HFFc6 (cell line): ENCODE measurements at regions not wholly inside any gene's neighbourhood (a gene's known extent, or its start where the extent isn't known, plus 50 kb on each side); places are given as distances from the start of the nearest gene placed in this dataset.

ENCODE experiments used
- DNase-seq: peaks from one replicate; pipeline ENCODE4 v3.0.0-alpha.2; 2018
- H3K27ac Mint-ChIP-seq: 2 replicates; pipeline ENCODE4 v1.8.0; 2020; ENCODE audit warnings: mild to moderate bottlenecking, mixed read lengths
- H3K27me3 Mint-ChIP-seq: 2 replicates; pipeline ENCODE4 v1.8.0; 2021; ENCODE audit warnings: mild to moderate bottlenecking, moderate library complexity, mixed read lengths; ENCODE audit not compliant: insufficient read depth
- H3K36me3 Mint-ChIP-seq: 2 replicates; pipeline ENCODE4 v1.8.0; 2021; ENCODE audit warnings: low read depth, mixed read lengths
- H3K4me1 Mint-ChIP-seq: 2 replicates; pipeline ENCODE4 v1.8.0; 2020; ENCODE audit warnings: low read depth, mixed read lengths
- H3K4me3 Mint-ChIP-seq: 2 replicates; pipeline ENCODE4 v1.8.0; 2020; ENCODE audit warnings: mild to moderate bottlenecking, moderate library complexity, mixed read lengths
- H3K9me3 Mint-ChIP-seq: 2 replicates; pipeline ENCODE4 v1.8.0; 2020; ENCODE audit warnings: mild to moderate bottlenecking, mixed read lengths
- TF ChIP-seq, protein P1 (sequence below): fragments of 200-600 bp; sonication (generic); IDR thresholded peaks from 2 replicates; pipeline ENCODE4 v1.5.0; 2021; ENCODE audit warnings: antibody characterized with exemption, mild to moderate bottlenecking

DNA sequence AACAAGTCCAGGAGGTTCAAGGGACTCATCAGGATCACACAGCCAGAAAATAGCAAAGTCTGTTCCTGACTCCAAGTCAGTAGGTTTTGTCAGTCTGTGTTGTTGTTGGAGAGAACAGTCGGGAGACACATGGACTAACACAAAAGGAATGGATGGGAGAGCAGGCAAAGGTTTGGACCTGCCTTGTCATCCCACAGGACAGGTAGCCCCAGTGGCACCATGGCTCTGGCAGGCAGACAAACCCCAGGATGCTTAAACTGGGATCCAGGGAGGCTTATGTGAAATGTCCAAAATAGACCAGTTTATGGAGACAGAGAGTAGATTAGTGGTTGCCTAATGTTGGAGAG, 201.6 kb upstream of the NAV2 start:
- Mint-ChIP-seq H3K4me1 (peaks cover 8% of the 10 kb centered on the region; the same call in 1 of the 2 replicates), H3K9me3 (no peaks in the 10 kb centered on the region), H3K36me3 (no peaks in the 10 kb centered on the region), H3K27me3 (peaks cover 56% of the 10 kb centered on the region), H3K27ac (no peak overlapping the region), H3K4me3 (no peak overlapping the region)
- TF ChIP-seq, protein P1, sequence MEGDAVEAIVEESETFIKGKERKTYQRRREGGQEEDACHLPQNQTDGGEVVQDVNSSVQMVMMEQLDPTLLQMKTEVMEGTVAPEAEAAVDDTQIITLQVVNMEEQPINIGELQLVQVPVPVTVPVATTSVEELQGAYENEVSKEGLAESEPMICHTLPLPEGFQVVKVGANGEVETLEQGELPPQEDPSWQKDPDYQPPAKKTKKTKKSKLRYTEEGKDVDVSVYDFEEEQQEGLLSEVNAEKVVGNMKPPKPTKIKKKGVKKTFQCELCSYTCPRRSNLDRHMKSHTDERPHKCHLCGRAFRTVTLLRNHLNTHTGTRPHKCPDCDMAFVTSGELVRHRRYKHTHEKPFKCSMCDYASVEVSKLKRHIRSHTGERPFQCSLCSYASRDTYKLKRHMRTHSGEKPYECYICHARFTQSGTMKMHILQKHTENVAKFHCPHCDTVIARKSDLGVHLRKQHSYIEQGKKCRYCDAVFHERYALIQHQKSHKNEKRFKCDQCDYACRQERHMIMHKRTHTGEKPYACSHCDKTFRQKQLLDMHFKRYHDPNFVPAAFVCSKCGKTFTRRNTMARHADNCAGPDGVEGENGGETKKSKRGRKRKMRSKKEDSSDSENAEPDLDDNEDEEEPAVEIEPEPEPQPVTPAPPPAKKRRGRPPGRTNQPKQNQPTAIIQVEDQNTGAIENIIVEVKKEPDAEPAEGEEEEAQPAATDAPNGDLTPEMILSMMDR = no peak
- DNase-seq = no peak

DNA sequence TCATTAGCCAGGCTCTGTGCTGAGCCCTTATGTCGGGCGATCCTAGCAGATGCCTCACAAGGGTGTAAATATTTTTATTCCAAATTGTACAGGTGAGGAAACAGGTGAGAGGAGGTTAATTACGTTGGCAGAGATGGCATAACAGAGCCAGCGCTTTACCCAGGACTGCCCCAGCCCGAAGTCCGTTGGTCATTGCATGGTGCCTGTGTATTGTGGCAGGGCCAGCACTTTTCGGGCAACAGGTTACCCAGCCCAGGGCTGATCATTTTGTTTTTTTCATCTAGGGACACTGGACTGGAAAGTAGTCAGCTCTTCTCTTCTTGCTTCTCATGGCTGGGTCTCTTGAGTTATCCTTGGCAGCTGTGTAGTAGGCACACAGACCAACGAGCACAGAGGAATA, 202.2 kb upstream of the NAV2 start:
- no peak for DNase-seq
- Mint-ChIP-seq H3K4me1 (peaks cover 8% of the 10 kb centered on the region; the same call in 1 of the 2 replicates), H3K4me3 (no peak overlapping the region), H3K27me3 (peaks cover 53% of the 10 kb centered on the region), H3K9me3 (no peaks in the 10 kb centered on the region), H3K36me3 (no peaks in the 10 kb centered on the region), H3K27ac (no peak overlapping the region)
- TF ChIP-seq, protein P1 = no peak

DNA sequence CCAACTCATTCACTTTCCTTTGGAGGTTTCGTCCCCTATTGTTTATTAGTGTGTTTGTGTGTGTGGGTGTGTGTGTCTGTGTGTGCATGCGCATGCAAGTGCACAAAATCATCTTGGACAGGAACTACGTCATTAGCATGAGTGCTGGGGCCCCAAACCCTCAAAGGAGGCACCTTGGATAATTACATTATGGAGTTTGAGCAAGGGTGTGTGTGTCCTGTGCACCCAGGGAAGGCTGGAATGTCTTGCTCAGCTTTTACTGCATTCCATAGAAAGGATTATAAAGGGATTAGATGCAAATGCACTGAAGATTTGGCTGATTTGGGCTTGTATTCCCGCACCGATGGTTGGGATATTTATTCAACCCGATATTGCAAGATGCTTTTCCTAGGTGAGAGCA, 203.4 kb upstream of the NAV2 start:
- no peak overlapping the region for H3K27ac Mint-ChIP-seq
- TF ChIP-seq, protein P1 = no peak
- no peaks in the 10 kb centered on the region for H3K36me3 Mint-ChIP-seq
- no peaks in the 10 kb centered on the region for H3K9me3 Mint-ChIP-seq
- no peak overlapping the region for H3K4me3 Mint-ChIP-seq
- peaks cover 53% of the 10 kb centered on the region for H3K27me3 Mint-ChIP-seq
- no peak for DNase-seq
- peaks cover 8% of the 10 kb centered on the region; the same call in 1 of the 2 replicates for H3K4me1 Mint-ChIP-seq

DNA sequence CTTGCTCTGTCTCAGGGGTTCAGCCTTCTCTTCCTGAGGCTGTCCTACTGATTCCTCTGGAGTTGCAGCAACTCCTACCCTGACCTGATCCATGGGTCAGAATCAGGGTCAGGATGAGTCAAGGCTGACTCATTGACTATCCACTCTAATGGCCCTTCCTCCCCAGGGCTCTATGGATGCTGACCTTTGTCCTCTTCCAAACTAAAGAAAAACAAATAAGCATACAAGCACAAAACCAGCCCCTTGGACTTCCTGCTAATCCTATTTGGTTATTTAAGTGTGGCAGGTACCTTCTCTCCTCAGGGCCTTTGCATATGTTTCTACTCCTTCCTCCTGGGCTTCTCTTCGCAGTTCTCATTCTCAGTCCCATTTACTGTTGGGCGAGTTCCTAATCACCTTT, 204.5 kb upstream of the NAV2 start:
- Mint-ChIP-seq H3K27ac (no peak overlapping the region), H3K9me3 (no peaks in the 10 kb centered on the region), H3K36me3 (no peaks in the 10 kb centered on the region), H3K27me3 (peaks cover 50% of the 10 kb centered on the region), H3K4me1 (peaks cover 8% of the 10 kb centered on the region; the same call in 1 of the 2 replicates), H3K4me3 (no peak overlapping the region)
- DNase-seq = no peak
- TF ChIP-seq, protein P1 = no peak

DNA sequence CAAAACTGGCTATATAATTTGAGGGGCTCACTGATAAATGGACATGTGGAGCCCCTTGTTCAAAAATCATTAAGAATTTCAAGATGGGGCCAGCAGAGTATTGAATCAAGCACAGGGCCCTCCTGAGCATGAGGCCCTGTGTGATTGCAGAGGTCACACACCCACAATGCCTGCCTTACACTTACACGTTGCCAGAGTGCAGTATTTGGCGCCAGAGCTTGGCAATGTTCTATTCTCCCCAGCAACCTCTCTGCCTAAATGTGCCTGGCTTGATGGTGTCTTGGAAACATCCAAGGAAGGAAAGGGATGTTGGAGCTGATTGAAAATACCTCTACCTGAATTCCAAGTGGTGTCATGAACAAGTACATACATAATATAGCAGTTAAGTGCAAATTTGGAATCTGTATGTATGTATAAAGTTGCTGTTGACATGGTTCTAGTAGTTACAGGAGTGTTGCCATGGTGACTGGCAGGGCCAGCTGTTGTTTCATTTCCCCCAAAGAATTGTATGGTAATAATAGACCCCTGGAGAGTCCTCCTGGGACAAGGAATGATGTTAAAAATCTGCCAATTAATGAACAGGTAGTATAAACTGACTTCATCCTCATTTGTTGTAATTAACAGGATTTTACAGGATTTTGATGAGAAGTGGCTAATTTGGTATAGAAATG, 205.7 kb upstream of the NAV2 start:
- Mint-ChIP-seq H3K36me3 (no peaks in the 10 kb centered on the region), H3K9me3 (no peaks in the 10 kb centered on the region), H3K4me3 (no peak overlapping the region), H3K27me3 (peaks cover 40% of the 10 kb centered on the region), H3K27ac (no peak overlapping the region), H3K4me1 (peaks cover 8% of the 10 kb centered on the region; the same call in 1 of the 2 replicates)
- TF ChIP-seq, protein P1 = no peak
- no peak for DNase-seq
